ENCODE measurements at regions not wholly inside any gene's neighbourhood (a gene's known extent, or its start where the extent isn't known, plus 50 kb on each side); places are given as distances from the start of the nearest gene placed in this dataset.

DNA sequence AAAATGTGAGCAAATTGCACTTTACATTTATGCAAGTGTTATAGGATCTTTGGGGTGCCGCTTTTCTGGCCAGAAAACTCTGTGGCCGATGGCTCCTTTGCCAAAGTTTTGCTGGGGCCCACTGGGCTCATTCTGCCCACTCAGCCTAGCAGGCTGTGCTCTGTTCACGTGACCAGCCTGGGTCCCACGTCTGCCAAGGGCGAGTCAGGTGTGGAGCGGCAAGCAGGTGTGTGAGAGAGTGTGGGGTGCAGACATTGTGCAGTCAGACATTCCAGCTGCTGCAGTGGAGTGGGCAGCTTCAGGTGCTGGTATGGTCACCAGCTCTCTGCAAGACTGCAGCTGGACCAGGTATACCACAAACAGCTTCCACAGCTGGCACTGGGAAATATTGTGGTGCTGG lies 2305.7 kb downstream of the PCDH9 start:
- FAIRE-seq (no peak), DNase-seq (no peak)
- Histone ChIP-seq H3K4me1 (ENCODE audit: control insufficient read depth in 3 of 3, insufficient read depth in 2 of 3, low read depth in 1 of 3, low read length in 2 of 3) (no peaks in the 10 kb centered on the region), H3K9me3 (ENCODE audit: control insufficient read depth in 2 of 2, insufficient read depth in 1 of 2, low read depth in 1 of 2, low read length in 1 of 2) (no peaks in the 10 kb centered on the region), H3K27ac (ENCODE audit: low read depth in 1 of 3, low read length in 2 of 3) (no peak overlapping the region), H3K27me3 (ENCODE audit: control insufficient read depth in 3 of 3, insufficient read depth in 3 of 3, low read length in 3 of 3) (no peaks in the 10 kb centered on the region), H3K36me3 (ENCODE audit: control insufficient read depth in 3 of 3, insufficient read depth in 2 of 3, low read depth in 1 of 3, low read length in 3 of 3) (no peaks in the 10 kb centered on the region), H3K4me3 (ENCODE audit: low read depth in 1 of 3, low read length in 3 of 3) (no peak overlapping the region)
- 80 to 90% (median 80%) methylated on average over 6 of the region's 6 CpGs for WGBS, 3 donors

DNA sequence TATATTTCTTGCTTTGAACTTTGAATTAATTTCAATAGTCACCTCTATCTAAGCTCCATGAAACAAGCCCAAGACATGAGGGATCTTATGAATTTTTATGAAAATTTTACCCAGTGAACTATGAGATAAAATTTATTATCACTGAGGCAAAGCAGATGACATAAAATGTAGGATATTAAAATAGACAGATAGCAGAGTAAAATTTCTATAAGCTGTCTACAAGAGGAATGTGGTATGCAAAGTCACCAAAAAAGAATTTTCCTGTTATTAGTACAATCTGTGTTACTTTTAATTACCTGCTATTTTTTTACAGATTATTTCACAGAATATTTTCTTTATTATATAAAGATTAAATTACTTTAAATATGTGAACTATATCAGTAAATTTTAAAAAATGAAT lies 2312.6 kb downstream of the PCDH9 start:
- no peak overlapping the region for H3K27ac ChIP-seq (ENCODE audit: low read depth in 1 of 3, low read length in 2 of 3)
- H3K4me3 ChIP-seq (ENCODE audit: low read depth in 1 of 3, low read length in 3 of 3): no peak overlapping the region
- H3K4me1 ChIP-seq (ENCODE audit: control insufficient read depth in 3 of 3, insufficient read depth in 2 of 3, low read depth in 1 of 3, low read length in 2 of 3): no peaks in the 10 kb centered on the region
- DNase-seq (no peak), FAIRE-seq (no peak)
- no peaks in the 10 kb centered on the region for H3K36me3 ChIP-seq (ENCODE audit: control insufficient read depth in 3 of 3, insufficient read depth in 2 of 3, low read depth in 1 of 3, low read length in 3 of 3)
- H3K9me3 ChIP-seq (ENCODE audit: control insufficient read depth in 2 of 2, insufficient read depth in 1 of 2, low read depth in 1 of 2, low read length in 1 of 2): no peaks in the 10 kb centered on the region
- no peaks in the 10 kb centered on the region for H3K27me3 ChIP-seq (ENCODE audit: control insufficient read depth in 3 of 3, insufficient read depth in 3 of 3, low read length in 3 of 3)

DNA sequence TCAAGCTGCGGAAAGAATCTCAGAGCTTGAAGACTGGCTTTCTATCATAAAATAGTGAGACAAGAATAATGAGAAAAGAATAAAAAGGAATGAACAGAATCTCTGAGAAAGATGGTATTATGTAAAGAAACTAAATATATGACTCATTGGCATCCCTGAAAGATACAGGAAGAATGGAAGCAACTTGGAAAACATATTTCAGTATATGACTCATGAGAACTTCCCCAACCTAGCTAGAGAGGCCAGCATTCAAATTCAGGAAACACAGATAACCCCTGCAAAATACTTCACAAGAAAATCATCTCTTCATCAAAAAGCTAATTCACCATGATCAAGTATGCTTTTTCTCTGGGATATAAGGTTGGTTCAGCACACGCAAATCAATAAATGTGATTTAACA lies 2318.0 kb downstream of the PCDH9 start:
- no peak overlapping the region for H3K27ac ChIP-seq (ENCODE audit: low read depth in 1 of 3, low read length in 2 of 3)
- 47 to 86% (median 77%) methylated on average over 2 of the region's 2 CpGs for whole genome bisulfite sequencing, 3 donors
- H3K9me3 ChIP-seq (ENCODE audit: control insufficient read depth in 2 of 2, insufficient read depth in 1 of 2, low read depth in 1 of 2, low read length in 1 of 2): no peaks in the 10 kb centered on the region
- FAIRE-seq: no peak
- DNase-seq: no peak
- no peaks in the 10 kb centered on the region for H3K27me3 ChIP-seq (ENCODE audit: control insufficient read depth in 3 of 3, insufficient read depth in 3 of 3, low read length in 3 of 3)
- H3K4me1 ChIP-seq (ENCODE audit: control insufficient read depth in 3 of 3, insufficient read depth in 2 of 3, low read depth in 1 of 3, low read length in 2 of 3): no peaks in the 10 kb centered on the region
- H3K4me3 ChIP-seq (ENCODE audit: low read depth in 1 of 3, low read length in 3 of 3): no peak overlapping the region
- no peaks in the 10 kb centered on the region for H3K36me3 ChIP-seq (ENCODE audit: control insufficient read depth in 3 of 3, insufficient read depth in 2 of 3, low read depth in 1 of 3, low read length in 3 of 3)

DNA sequence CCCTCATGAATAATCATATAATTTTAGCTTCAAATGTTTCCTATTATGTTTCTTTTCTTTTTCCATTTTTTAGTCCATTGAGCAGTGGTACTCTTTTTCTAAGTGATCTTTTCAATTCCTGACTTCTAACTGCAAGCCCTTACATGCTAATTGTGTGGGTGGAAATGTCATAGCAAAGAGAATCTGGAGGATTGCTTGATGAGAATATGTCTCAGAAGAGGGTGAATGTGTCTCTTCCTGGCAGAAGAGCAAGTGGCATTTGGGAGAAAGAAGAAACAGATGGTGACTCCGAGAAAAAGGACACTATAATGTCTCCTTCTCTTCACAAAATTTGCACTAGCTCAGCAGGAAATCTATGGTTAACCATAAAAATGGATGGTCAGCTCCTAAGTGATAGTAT lies 2320.0 kb downstream of the PCDH9 start:
- H3K9me3 ChIP-seq (ENCODE audit: control insufficient read depth in 2 of 2, insufficient read depth in 1 of 2, low read depth in 1 of 2, low read length in 1 of 2): no peaks in the 10 kb centered on the region
- no peaks in the 10 kb centered on the region for H3K4me1 ChIP-seq (ENCODE audit: control insufficient read depth in 3 of 3, insufficient read depth in 2 of 3, low read depth in 1 of 3, low read length in 2 of 3)
- DNase-seq: no peak
- no peak overlapping the region for H3K27ac ChIP-seq (ENCODE audit: low read depth in 1 of 3, low read length in 2 of 3)
- H3K27me3 ChIP-seq (ENCODE audit: control insufficient read depth in 3 of 3, insufficient read depth in 3 of 3, low read length in 3 of 3): no peaks in the 10 kb centered on the region
- WGBS, 3 donors: 63 to 82% (median 69%) methylated on average over 1 of the region's 1 CpG
- H3K4me3 ChIP-seq (ENCODE audit: low read depth in 1 of 3, low read length in 3 of 3): no peak overlapping the region
- no peaks in the 10 kb centered on the region for H3K36me3 ChIP-seq (ENCODE audit: control insufficient read depth in 3 of 3, insufficient read depth in 2 of 3, low read depth in 1 of 3, low read length in 3 of 3)
- FAIRE-seq: no peak

DNA sequence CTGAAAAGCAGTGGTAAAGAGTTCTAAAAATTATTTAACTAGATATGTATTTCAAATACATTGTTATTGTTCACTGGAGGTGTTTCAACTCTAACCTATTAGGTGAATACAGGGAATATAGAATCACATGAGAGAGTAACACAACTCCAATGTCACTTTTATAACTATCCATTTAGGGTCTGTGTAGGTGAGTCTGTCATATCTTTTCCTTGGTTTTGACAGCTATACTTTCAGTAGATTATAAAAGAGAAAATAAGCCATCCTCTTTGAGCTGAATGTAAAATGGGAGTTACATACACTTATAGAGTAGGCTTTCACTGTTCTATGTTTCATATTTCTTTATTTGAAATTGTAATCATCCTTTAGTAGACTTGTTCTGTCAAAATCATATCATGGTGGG lies 2321.0 kb downstream of the PCDH9 start:
- Histone ChIP-seq H3K27me3 (ENCODE audit: control insufficient read depth in 3 of 3, insufficient read depth in 3 of 3, low read length in 3 of 3) (no peaks in the 10 kb centered on the region), H3K27ac (ENCODE audit: low read depth in 1 of 3, low read length in 2 of 3) (no peak overlapping the region), H3K4me3 (ENCODE audit: low read depth in 1 of 3, low read length in 3 of 3) (no peak overlapping the region), H3K36me3 (ENCODE audit: control insufficient read depth in 3 of 3, insufficient read depth in 2 of 3, low read depth in 1 of 3, low read length in 3 of 3) (no peaks in the 10 kb centered on the region), H3K4me1 (ENCODE audit: control insufficient read depth in 3 of 3, insufficient read depth in 2 of 3, low read depth in 1 of 3, low read length in 2 of 3) (no peaks in the 10 kb centered on the region), H3K9me3 (ENCODE audit: control insufficient read depth in 2 of 2, insufficient read depth in 1 of 2, low read depth in 1 of 2, low read length in 1 of 2) (no peaks in the 10 kb centered on the region)
- FAIRE-seq: no peak
- DNase-seq: no peak

DNA sequence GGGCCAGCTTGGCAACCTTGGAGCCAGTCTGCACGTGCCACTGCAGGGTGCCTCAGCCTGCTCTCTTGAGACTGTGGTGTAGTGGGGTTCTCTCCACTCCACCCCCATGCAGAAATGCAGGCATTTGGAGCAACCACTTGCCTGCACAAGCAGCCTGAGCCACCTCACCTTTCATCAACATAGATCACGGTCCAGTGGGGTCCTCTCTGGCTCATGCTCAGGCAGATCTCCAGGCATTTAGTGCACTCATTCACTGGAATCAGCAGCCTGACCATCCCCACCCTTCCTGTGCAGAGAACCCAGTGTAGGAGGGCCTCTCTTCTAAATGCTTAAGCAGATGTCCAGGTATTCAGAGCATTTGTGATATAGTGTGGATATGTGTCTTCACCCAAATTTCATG lies 2330.1 kb downstream of the PCDH9 start:
- Histone ChIP-seq H3K27ac (ENCODE audit: low read depth in 1 of 3, low read length in 2 of 3) (no peak overlapping the region), H3K4me1 (ENCODE audit: control insufficient read depth in 3 of 3, insufficient read depth in 2 of 3, low read depth in 1 of 3, low read length in 2 of 3) (no peaks in the 10 kb centered on the region), H3K9me3 (ENCODE audit: control insufficient read depth in 2 of 2, insufficient read depth in 1 of 2, low read depth in 1 of 2, low read length in 1 of 2) (no peaks in the 10 kb centered on the region), H3K27me3 (ENCODE audit: control insufficient read depth in 3 of 3, insufficient read depth in 3 of 3, low read length in 3 of 3) (no peaks in the 10 kb centered on the region), H3K4me3 (ENCODE audit: low read depth in 1 of 3, low read length in 3 of 3) (no peak overlapping the region), H3K36me3 (ENCODE audit: control insufficient read depth in 3 of 3, insufficient read depth in 2 of 3, low read depth in 1 of 3, low read length in 3 of 3) (no peaks in the 10 kb centered on the region)
- DNase-seq (no peak), FAIRE-seq (no peak)
- 69 to 79% (median 71%) methylated on average over 2 of the region's 2 CpGs for WGBS, 3 donors

DNA sequence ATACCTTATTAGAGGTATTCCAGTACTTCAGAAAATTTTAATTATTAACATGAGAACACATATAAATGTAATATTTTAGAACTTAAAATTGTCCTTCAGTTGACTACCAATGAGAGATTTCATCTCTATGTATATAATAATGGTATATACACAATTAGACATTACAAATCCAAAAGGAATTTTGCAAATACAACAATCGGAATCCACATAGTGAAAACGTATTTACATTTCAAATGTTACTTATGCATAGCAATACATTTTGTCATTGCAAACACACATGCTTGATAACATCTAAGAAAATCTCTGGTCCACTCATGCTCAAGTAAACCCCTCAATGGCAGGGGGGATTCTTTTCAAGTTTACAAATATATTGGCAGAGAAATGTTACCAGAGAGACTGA lies 2345.2 kb downstream of the PCDH9 start:
- no peaks in the 10 kb centered on the region for H3K36me3 ChIP-seq (ENCODE audit: control insufficient read depth in 3 of 3, insufficient read depth in 2 of 3, low read depth in 1 of 3, low read length in 3 of 3)
- H3K27me3 ChIP-seq (ENCODE audit: control insufficient read depth in 3 of 3, insufficient read depth in 3 of 3, low read length in 3 of 3): no peaks in the 10 kb centered on the region
- no peak for FAIRE-seq
- H3K9me3 ChIP-seq (ENCODE audit: control insufficient read depth in 2 of 2, insufficient read depth in 1 of 2, low read depth in 1 of 2, low read length in 1 of 2): no peaks in the 10 kb centered on the region
- H3K4me1 ChIP-seq (ENCODE audit: control insufficient read depth in 3 of 3, insufficient read depth in 2 of 3, low read depth in 1 of 3, low read length in 2 of 3): no peaks in the 10 kb centered on the region
- no peak overlapping the region for H3K4me3 ChIP-seq (ENCODE audit: low read depth in 1 of 3, low read length in 3 of 3)
- no peak overlapping the region for H3K27ac ChIP-seq (ENCODE audit: low read depth in 1 of 3, low read length in 2 of 3)
- 71 to 77% (median 71%) methylated on average over 2 of the region's 2 CpGs for WGBS, 3 donors
- DNase-seq: no peak

DNA sequence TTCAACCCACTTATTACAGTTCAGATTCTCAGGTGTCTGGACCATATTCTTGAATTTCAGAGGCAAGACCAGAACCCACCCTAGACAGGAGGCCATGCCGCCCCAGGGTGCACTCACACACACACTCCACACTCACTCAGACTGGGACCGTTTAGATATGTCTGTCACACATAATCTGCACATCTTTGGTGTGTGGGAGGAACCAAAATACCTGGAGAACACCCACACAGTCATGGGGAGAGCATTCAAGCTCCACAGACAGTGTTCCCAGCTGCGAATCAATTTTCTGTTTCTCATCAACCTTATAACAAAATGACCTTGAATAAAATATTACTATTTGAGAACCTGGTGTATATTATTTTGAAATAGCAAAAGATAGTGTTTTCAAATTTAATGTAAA lies 2353.0 kb downstream of the PCDH9 start:
- H3K27ac ChIP-seq (ENCODE audit: low read depth in 1 of 3, low read length in 2 of 3): no peak overlapping the region
- no peak overlapping the region for H3K4me3 ChIP-seq (ENCODE audit: low read depth in 1 of 3, low read length in 3 of 3)
- 66 to 76% (median 67%) methylated on average over 3 of the region's 3 CpGs for WGBS, 3 donors
- DNase-seq (no peak), FAIRE-seq (no peak)
- H3K9me3 ChIP-seq (ENCODE audit: control insufficient read depth in 2 of 2, insufficient read depth in 1 of 2, low read depth in 1 of 2, low read length in 1 of 2): no peaks in the 10 kb centered on the region
- H3K4me1 ChIP-seq (ENCODE audit: control insufficient read depth in 3 of 3, insufficient read depth in 2 of 3, low read depth in 1 of 3, low read length in 2 of 3): no peaks in the 10 kb centered on the region
- no peaks in the 10 kb centered on the region for H3K27me3 ChIP-seq (ENCODE audit: control insufficient read depth in 3 of 3, insufficient read depth in 3 of 3, low read length in 3 of 3)
- no peaks in the 10 kb centered on the region for H3K36me3 ChIP-seq (ENCODE audit: control insufficient read depth in 3 of 3, insufficient read depth in 2 of 3, low read depth in 1 of 3, low read length in 3 of 3)

DNA sequence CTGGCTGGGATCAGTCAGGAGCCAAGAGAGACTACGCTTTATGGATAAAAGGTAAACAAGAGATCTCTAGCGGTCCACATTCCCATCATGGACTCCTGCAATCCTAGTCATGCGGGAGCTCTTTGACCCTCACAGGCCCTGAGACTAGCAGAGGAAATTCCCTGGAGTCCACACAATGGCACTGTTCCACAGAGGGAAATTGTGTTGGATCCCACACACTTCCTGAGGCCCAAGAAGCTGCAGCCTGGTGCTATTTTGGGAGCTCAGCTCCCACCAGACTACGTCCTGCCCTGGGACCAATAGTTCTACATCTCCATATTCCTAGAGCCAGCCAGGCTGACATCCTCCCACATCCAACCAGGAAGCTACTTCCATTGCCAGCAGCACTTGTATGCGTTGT lies 2358.4 kb downstream of the PCDH9 start:
- Histone ChIP-seq H3K36me3 (ENCODE audit: control insufficient read depth in 3 of 3, insufficient read depth in 2 of 3, low read depth in 1 of 3, low read length in 3 of 3) (no peaks in the 10 kb centered on the region), H3K4me1 (ENCODE audit: control insufficient read depth in 3 of 3, insufficient read depth in 2 of 3, low read depth in 1 of 3, low read length in 2 of 3) (no peaks in the 10 kb centered on the region), H3K9me3 (ENCODE audit: control insufficient read depth in 2 of 2, insufficient read depth in 1 of 2, low read depth in 1 of 2, low read length in 1 of 2) (peaks cover 0 to 6% of the 10 kb centered on the region in 2 donors), H3K27ac (ENCODE audit: low read depth in 1 of 3, low read length in 2 of 3) (no peak overlapping the region), H3K27me3 (ENCODE audit: control insufficient read depth in 3 of 3, insufficient read depth in 3 of 3, low read length in 3 of 3) (no peaks in the 10 kb centered on the region), H3K4me3 (ENCODE audit: low read depth in 1 of 3, low read length in 3 of 3) (no peak overlapping the region)
- FAIRE-seq: no peak
- WGBS, 3 donors: 81 to 91% (median 86%) methylated on average over 5 of the region's 5 CpGs
- DNase-seq: no peak
